Caco-2 (cell line): ENCODE measurements at regions not wholly inside any gene's neighbourhood (a gene's known extent, or its start where the extent isn't known, plus 50 kb on each side); places are given as distances from the start of the nearest gene placed in this dataset.

Source experiments
- BruUV-seq: library from RNA; stranded (reverse); fragments of 400-500 nt; replicated peaks from 2 replicates; lab custom pipeline; 2021; lab: Mats Ljungman, UMichigan
- CTCF ChIA-PET: fragments of 300-600 bp; sonication (Branson Sonifier 250); formaldehyde crosslinking; loops from one replicate; lab custom pipeline; 2022; ENCODE audit warnings: antibody characterized with exemption; lab: Charles Lee
- POLR2A ChIA-PET: fragments of 300-600 bp; sonication (Branson Sonifier 250); formaldehyde crosslinking; loops from one replicate; lab custom pipeline; 2022; ENCODE audit warnings: antibody characterized with exemption; lab: Charles Lee
- DNase-seq, 2 experiments: peaks; one replicate each; pipeline versions ENCODE4 v3.0.0 to v3.0.0-alpha.2; 2020 to 2022
- H3K27me3 ChIP-seq: replicated peaks from 2 replicates; pipeline ENCODE4 v1.6.0; 2011; ENCODE audit warnings: low read length; ENCODE audit not compliant: control insufficient read depth, insufficient read depth
- H3K36me3 ChIP-seq: 2 replicates; pipeline ENCODE4 v1.5.1; 2011; ENCODE audit warnings: low read length; ENCODE audit not compliant: control insufficient read depth, insufficient read depth
- H3K4me1 ChIP-seq: fragments of 250-450 bp; sonication (Bioruptor Pico); 2 replicates; pipeline ENCODE4 v1.5.1; 2020; ENCODE audit warnings: mild to moderate bottlenecking
- H3K4me3 ChIP-seq: 2 replicates; pipeline ENCODE4 v1.5.1; 2011; ENCODE audit warnings: low read depth, mild to moderate bottlenecking, control low read depth, low read length
- H3K9me3 ChIP-seq: fragments of 250-450 bp; sonication (Bioruptor Pico); 2 replicates; pipeline ENCODE4 v1.5.1; 2020; ENCODE audit warnings: mild to moderate bottlenecking, moderate library complexity
- H3K27ac Mint-ChIP-seq: one replicate; pipeline ENCODE4 v1.8.0; 2022; ENCODE audit warnings: mixed read lengths; ENCODE audit not compliant: unreplicated experiment
- H3K27me3 Mint-ChIP-seq: one replicate; pipeline ENCODE4 v1.8.0; 2022; ENCODE audit warnings: mixed read lengths; ENCODE audit not compliant: insufficient read depth, unreplicated experiment
- H3K36me3 Mint-ChIP-seq: one replicate; pipeline ENCODE4 v1.8.0; 2022; ENCODE audit warnings: mild to moderate bottlenecking, mixed read lengths; ENCODE audit not compliant: insufficient read depth, unreplicated experiment
- H3K4me1 Mint-ChIP-seq: one replicate; pipeline ENCODE4 v1.8.0; 2022; ENCODE audit warnings: low read depth, mixed read lengths; ENCODE audit not compliant: unreplicated experiment
- H3K4me3 Mint-ChIP-seq: one replicate; pipeline ENCODE4 v1.8.0; 2022; ENCODE audit warnings: mild to moderate bottlenecking, moderate library complexity, mixed read lengths; ENCODE audit not compliant: unreplicated experiment
- H3K9me3 Mint-ChIP-seq: one replicate; pipeline ENCODE4 v1.8.0; 2022; ENCODE audit warnings: mixed read lengths; ENCODE audit not compliant: unreplicated experiment
- intact Hi-C: fragments of 100-400 bp; cut with micrococcal nuclease; formaldehyde crosslinking; loops from one replicate; pipeline ENCODE4 v1.10.0; 2022; ENCODE audit not compliant: unreplicated experiment
- TF ChIP-seq, protein P1 (sequence below), 2 experiments: fragments of 200-600 bp in 1 of 2; IDR thresholded peaks; 1 replicate in 1 of 2; 2 replicates in 1 of 2; pipeline versions ENCODE4 v1.5.1 to v1.8.0; 2011 to 2022; ENCODE audit warnings: antibody characterized with exemption in 1 of 2, control low read depth in 1 of 2, inconsistent platforms in 1 of 2, low read depth in 1 of 2, low read length in 1 of 2, mild to moderate bottlenecking in 1 of 2, moderate library complexity in 1 of 2; ENCODE audit not compliant: insufficient read depth in 1 of 2, severe bottlenecking in 1 of 2, unreplicated experiment in 1 of 2

DNA sequence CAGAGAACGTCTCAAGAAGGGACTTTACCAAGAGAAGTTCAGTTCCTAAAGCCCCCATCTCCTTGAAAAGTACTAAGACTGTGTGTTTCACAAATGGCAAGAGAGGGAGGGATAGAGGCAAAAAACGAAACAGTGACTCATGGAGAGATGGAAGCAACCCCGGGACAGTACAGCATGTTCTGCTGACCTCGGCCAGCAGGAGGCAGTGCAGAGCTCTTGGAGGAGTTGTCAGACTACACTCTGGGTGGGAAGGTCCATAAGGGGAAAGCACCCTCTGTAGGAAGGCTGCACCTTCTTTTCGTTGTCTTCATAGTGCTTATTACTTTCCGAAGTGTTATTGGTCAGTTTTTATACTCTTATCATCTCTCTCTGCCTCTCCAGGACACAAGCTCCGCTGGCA is 525.2 kb upstream of the CCDC196 start:
- Mint-ChIP-seq H3K36me3 (no peaks in the 10 kb centered on the region), H3K27ac (no peak overlapping the region), H3K4me1 (no peaks in the 10 kb centered on the region), H3K27me3 (peaks cover 6% of the 10 kb centered on the region), H3K4me3 (no peak overlapping the region), H3K9me3 (no peaks in the 10 kb centered on the region)
- H3K27me3 ChIP-seq, result peaks cover 4% of the 10 kb centered on the region
- ChIA-PET CTCF (interaction anchor here (1.2 kb wide), 1 partner anchor 13 kb away, joined by 3 read pairs; no protein-coding TSS in a partner anchor), POLR2A (no interaction called here)
- no peaks in the 10 kb centered on the region for H3K9me3 ChIP-seq
- intact Hi-C loops, result no loop called here
- TF ChIP-seq, protein P1, sequence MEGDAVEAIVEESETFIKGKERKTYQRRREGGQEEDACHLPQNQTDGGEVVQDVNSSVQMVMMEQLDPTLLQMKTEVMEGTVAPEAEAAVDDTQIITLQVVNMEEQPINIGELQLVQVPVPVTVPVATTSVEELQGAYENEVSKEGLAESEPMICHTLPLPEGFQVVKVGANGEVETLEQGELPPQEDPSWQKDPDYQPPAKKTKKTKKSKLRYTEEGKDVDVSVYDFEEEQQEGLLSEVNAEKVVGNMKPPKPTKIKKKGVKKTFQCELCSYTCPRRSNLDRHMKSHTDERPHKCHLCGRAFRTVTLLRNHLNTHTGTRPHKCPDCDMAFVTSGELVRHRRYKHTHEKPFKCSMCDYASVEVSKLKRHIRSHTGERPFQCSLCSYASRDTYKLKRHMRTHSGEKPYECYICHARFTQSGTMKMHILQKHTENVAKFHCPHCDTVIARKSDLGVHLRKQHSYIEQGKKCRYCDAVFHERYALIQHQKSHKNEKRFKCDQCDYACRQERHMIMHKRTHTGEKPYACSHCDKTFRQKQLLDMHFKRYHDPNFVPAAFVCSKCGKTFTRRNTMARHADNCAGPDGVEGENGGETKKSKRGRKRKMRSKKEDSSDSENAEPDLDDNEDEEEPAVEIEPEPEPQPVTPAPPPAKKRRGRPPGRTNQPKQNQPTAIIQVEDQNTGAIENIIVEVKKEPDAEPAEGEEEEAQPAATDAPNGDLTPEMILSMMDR (IDR thresholded peaks at IDR 0.05; ENCODE audit: insufficient read depth in 1 of 2, low read depth in 1 of 2, low read length in 1 of 2, severe bottlenecking in 1 of 2, unreplicated experiment in 1 of 2), result peak; percentile 30 to 37
- DNase-seq, result peak in 1 of 2 experiments; percentile 41
- no peaks in the 10 kb centered on the region for H3K36me3 ChIP-seq
- H3K4me3 ChIP-seq, result no peak overlapping the region
- no peaks in the 10 kb centered on the region for H3K4me1 ChIP-seq
- no TSS peak for BruUV-seq

- Mint-ChIP-seq H3K36me3 (no peaks in the 10 kb centered on the region), H3K27me3 (peaks cover 6% of the 10 kb centered on the region), H3K9me3 (no peaks in the 10 kb centered on the region), H3K4me3 (no peak overlapping the region), H3K4me1 (no peaks in the 10 kb centered on the region), H3K27ac (no peak overlapping the region)
- Histone ChIP-seq H3K27me3 (peaks cover 4% of the 10 kb centered on the region), H3K36me3 (no peaks in the 10 kb centered on the region), H3K4me1 (no peaks in the 10 kb centered on the region), H3K9me3 (no peaks in the 10 kb centered on the region), H3K4me3 (no peak overlapping the region)
- POLR2A ChIA-PET, result no interaction called here
- BruUV-seq, result no TSS peak
- TF ChIP-seq, protein P1 (IDR thresholded peaks at IDR 0.05; ENCODE audit: insufficient read depth in 1 of 2, low read depth in 1 of 2, low read length in 1 of 2, severe bottlenecking in 1 of 2, unreplicated experiment in 1 of 2), result no peak
- CTCF ChIA-PET, result no interaction called here
- intact Hi-C loops, result no loop called here
- DNase-seq, result no peak
These were observed 523.2 kb upstream of the CCDC196 start for GRCh38 chr14:65962952-65963351.

DNA sequence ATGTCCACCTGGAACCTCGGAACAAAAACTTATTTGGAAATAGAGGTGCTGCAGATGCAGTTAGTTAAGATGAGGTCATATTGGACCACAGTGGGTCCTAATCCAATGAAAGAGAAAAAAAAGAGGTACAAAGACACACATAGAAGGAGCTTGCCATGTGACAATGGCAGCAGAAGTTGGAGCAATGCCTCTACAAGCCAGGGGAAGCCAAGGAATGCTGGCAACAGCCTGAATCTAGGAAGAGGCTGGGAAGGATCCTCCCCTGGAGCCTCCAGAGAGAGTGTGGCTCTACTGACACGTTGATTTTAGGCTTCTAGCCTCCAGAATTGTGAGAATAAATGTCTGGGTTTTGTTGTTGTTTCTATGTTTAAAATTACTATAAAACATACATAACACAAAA is 521.8 kb upstream of the CCDC196 start:
- TF ChIP-seq, protein P1 (IDR thresholded peaks at IDR 0.05; ENCODE audit: insufficient read depth in 1 of 2, low read depth in 1 of 2, low read length in 1 of 2, severe bottlenecking in 1 of 2, unreplicated experiment in 1 of 2), result no peak
- CTCF ChIA-PET, result no interaction called here
- DNase-seq, result no peak
- H3K4me1 Mint-ChIP-seq, result no peaks in the 10 kb centered on the region
- peaks cover 13% of the 10 kb centered on the region for H3K27me3 Mint-ChIP-seq
- Histone ChIP-seq H3K4me1 (no peaks in the 10 kb centered on the region), H3K9me3 (no peaks in the 10 kb centered on the region), H3K4me3 (no peak overlapping the region), H3K27me3 (peaks cover 4% of the 10 kb centered on the region), H3K36me3 (no peaks in the 10 kb centered on the region)
- POLR2A ChIA-PET, result no interaction called here
- H3K4me3 Mint-ChIP-seq, result no peak overlapping the region
- intact Hi-C loops, result no loop called here
- no peaks in the 10 kb centered on the region for H3K36me3 Mint-ChIP-seq
- H3K27ac Mint-ChIP-seq, result no peak overlapping the region
- no peaks in the 10 kb centered on the region for H3K9me3 Mint-ChIP-seq
- BruUV-seq, result no TSS peak
